Neuron (in vitro differentiated cells): ENCODE measurements at regions not wholly inside any gene's neighbourhood (a gene's known extent, or its start where the extent isn't known, plus 50 kb on each side); places are given as distances from the start of the nearest gene placed in this dataset.

Experiments used
- H2AFZ ChIP-seq: one replicate; pipeline ENCODE4 v1.6.1; 2013; ENCODE audit warnings: low read depth, mild to moderate bottlenecking, inconsistent platforms, low read length, moderate library complexity
- H3K27me3 ChIP-seq: one replicate; pipeline ENCODE4 v1.6.1; 2013; ENCODE audit warnings: low read length; ENCODE audit not compliant: insufficient read depth
- H3K36me3 ChIP-seq: one replicate; pipeline ENCODE4 v1.6.1; 2013; ENCODE audit warnings: low read length; ENCODE audit not compliant: insufficient read depth
- H3K4me1 ChIP-seq: one replicate; pipeline ENCODE4 v1.6.1; 2013; ENCODE audit warnings: low read length; ENCODE audit not compliant: insufficient read depth
- H3K4me3 ChIP-seq: 2 replicates; pipeline ENCODE4 v1.5.1; 2013; ENCODE audit warnings: mild to moderate bottlenecking, low read length, moderate library complexity
- H3K9me3 ChIP-seq: one replicate; pipeline ENCODE4 v1.6.1; 2013; ENCODE audit warnings: low read length

DNA sequence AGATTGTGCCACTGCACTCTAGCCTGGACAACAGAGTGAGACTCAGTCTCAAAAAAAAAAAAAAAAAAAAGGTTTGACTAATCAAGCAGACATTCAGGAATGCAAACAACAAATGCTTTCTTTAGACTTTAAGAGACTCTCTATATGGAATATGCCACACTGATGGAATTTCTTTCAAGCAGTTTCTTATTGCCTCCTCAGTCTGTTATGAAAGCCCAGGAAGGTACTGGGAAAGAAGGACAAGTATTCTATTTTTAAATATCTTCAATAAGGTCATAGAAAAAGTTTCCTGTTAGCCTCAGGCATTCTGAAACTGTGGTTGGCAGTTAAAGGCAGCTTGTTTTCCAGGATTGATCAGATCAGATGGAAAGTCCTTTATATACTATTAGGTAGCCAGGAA lies 241.6 kb downstream of the PIK3C3 start:
- Histone ChIP-seq H3K9me3 (no peaks in the 10 kb centered on the region), H3K4me3 (no peak overlapping the region), H2AFZ (no peak overlapping the region), H3K4me1 (no peaks in the 10 kb centered on the region), H3K27me3 (peaks cover 5% of the 10 kb centered on the region), H3K36me3 (no peaks in the 10 kb centered on the region)

DNA sequence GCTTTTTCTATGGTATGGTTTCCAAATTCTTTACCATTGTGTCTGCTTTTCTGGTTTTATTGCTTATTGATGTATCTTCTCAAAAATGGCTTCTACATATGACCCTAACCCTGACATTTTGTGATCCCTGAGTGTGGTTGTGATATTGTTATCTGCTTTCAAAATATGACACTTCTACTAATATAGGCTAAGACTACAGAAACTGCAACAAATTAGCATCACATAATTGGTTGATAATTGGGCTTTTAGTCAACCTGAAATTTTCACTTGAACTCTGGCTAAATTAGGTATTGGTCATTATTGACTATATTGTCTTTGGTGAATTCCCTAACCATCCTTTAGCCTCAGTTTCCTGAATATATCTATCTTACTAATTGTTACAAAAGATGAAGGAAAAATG lies 246.1 kb downstream of the PIK3C3 start:
- Histone ChIP-seq H3K9me3 (no peaks in the 10 kb centered on the region), H2AFZ (no peak overlapping the region), H3K36me3 (no peaks in the 10 kb centered on the region), H3K27me3 (peaks cover 2% of the 10 kb centered on the region), H3K4me1 (no peaks in the 10 kb centered on the region), H3K4me3 (no peak overlapping the region)

GRCh38 chr18:42211201-42211600 lies 256.2 kb downstream of the PIK3C3 start:
- Histone ChIP-seq H3K36me3 (no peaks in the 10 kb centered on the region), H3K9me3 (no peaks in the 10 kb centered on the region), H2AFZ (no peak overlapping the region), H3K4me3 (no peak overlapping the region), H3K4me1 (peaks cover 5% of the 10 kb centered on the region), H3K27me3 (peaks cover 4% of the 10 kb centered on the region)

GRCh38 chr18:42222557-42222956 lies 267.5 kb downstream of the PIK3C3 start:
- Histone ChIP-seq H3K27me3 (no peaks in the 10 kb centered on the region), H3K4me3 (no peak overlapping the region), H2AFZ (no peak overlapping the region), H3K4me1 (no peaks in the 10 kb centered on the region), H3K9me3 (no peaks in the 10 kb centered on the region), H3K36me3 (no peaks in the 10 kb centered on the region)

- Histone ChIP-seq H2AFZ (no peak overlapping the region), H3K4me1 (no peaks in the 10 kb centered on the region), H3K36me3 (no peaks in the 10 kb centered on the region), H3K4me3 (no peak overlapping the region), H3K9me3 (no peaks in the 10 kb centered on the region), H3K27me3 (no peaks in the 10 kb centered on the region)
Observed at GRCh38 chr18:42228581-42228980, 273.5 kb downstream of the PIK3C3 start.

DNA sequence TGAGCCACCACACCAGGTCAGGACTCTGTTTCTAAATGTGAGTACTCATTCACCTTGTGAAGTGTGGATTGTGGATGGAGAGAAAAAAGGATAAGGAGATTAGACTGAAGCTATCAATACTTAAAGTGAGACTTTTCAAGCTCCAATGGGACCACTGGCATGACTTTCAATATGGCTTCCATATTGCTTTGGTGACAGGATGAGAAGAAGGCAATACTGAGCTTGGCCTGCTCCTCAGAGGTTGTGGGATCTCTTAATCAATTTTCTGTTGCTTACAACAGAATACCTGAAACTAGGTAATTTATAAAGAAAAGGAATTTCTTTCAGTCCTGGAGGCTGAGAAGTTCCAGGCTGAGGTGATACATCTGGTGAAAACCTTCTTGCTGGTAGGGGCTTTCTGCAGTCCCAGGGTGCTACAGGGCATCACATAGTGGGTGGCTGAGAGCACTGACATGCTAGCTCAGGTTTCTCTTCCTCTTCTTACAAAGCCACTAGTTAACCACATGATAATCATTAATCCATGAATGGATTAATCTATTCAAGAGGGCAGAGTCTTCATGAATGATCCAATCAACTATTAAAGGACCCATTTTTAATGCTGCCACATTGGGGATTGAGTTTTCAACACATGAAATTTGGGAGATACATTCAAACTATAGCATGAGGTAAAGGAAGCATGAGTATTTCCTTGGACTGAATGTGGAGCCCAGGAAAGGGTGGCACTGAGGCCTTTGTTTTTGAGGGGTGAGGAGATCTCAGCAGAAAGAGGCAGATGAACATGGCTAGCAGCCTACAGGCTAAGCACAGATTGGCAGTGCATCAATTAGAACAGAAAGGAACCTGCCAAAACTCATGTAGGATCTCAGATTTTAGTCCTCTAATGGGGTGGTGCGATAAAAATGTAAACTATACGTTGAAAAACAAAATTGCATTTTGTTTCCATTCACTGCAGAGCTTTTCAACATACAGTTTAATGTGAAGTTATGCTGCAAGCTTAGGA lies 274.5 kb downstream of the PIK3C3 start:
- Histone ChIP-seq H3K27me3 (no peaks in the 10 kb centered on the region), H3K4me1 (no peaks in the 10 kb centered on the region), H2AFZ (no peak overlapping the region), H3K36me3 (no peaks in the 10 kb centered on the region), H3K4me3 (no peak overlapping the region), H3K9me3 (no peaks in the 10 kb centered on the region)

DNA sequence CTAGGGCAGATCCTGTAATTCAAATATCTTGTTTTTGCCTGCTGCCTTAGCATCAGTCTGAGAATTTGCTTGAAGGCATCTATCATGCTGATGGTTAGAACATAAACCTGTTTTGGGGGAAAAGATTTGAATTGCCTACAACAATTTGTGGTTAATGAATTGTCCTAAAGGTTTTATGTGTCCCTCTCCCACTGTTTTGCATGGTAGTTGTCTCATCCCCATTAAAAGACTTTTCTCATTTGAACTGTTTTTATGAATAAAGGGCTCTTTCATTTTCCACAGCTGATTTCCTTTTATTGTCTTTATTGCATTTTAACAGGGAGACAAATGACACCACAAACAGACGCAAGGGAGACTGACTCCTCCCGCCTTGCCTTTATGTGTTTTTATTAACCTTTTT lies 275.6 kb downstream of the PIK3C3 start:
- Histone ChIP-seq H3K4me3 (no peak overlapping the region), H2AFZ (no peak overlapping the region), H3K27me3 (no peaks in the 10 kb centered on the region), H3K9me3 (no peaks in the 10 kb centered on the region), H3K4me1 (no peaks in the 10 kb centered on the region), H3K36me3 (no peaks in the 10 kb centered on the region)

- H2AFZ ChIP-seq = no peak overlapping the region
- no peak overlapping the region for H3K4me3 ChIP-seq
- no peaks in the 10 kb centered on the region for H3K4me1 ChIP-seq
- H3K27me3 ChIP-seq = no peaks in the 10 kb centered on the region
- H3K9me3 ChIP-seq = no peaks in the 10 kb centered on the region
- H3K36me3 ChIP-seq = no peaks in the 10 kb centered on the region
Observed at GRCh38 chr18:42231284-42231683, 276.2 kb downstream of the PIK3C3 start.

DNA sequence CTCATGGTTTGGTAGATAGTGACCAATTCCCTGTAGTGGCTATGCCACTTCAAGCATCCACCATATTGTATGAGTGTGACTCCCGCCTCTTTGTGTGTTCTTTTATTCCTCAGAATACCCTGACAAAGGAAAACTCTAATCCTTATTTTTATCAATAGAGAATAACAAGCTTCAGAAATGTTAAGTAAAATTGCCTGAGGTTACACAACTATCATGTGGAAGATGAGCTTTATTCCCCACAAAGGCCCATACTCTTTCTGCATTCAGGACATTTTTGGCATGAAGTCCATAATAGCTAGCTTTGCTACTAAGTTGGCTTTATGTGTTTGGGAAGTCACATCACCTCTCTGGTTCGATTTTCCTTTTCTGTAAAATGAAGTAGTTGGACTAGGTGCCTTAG lies 276.8 kb downstream of the PIK3C3 start:
- Histone ChIP-seq H3K27me3 (no peaks in the 10 kb centered on the region), H2AFZ (no peak overlapping the region), H3K36me3 (no peaks in the 10 kb centered on the region), H3K9me3 (no peaks in the 10 kb centered on the region), H3K4me3 (no peak overlapping the region), H3K4me1 (no peaks in the 10 kb centered on the region)

DNA sequence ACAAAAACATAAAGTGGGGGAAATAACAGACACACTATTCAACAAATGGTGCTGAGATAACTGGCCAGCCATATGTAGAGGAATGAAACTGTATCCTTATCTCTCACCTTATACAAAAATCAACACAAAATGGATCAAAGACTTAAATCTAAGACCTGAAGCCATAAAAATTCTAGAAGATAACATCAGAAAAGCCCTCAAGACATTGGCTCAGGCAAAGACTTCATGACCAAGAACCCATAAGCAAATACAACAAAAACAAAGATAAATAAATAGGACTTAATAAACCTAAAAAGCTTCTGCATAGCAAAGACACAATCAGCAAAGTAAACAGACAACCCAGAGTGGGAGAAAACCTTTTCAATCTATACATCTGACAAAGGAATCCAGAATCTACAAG lies 278.9 kb downstream of the PIK3C3 start:
- H3K9me3 ChIP-seq = no peaks in the 10 kb centered on the region
- H3K27me3 ChIP-seq = no peaks in the 10 kb centered on the region
- no peak overlapping the region for H2AFZ ChIP-seq
- no peaks in the 10 kb centered on the region for H3K36me3 ChIP-seq
- H3K4me3 ChIP-seq = no peak overlapping the region
- no peaks in the 10 kb centered on the region for H3K4me1 ChIP-seq

- Histone ChIP-seq H2AFZ (no peak overlapping the region), H3K9me3 (no peaks in the 10 kb centered on the region), H3K4me3 (no peak overlapping the region), H3K4me1 (peaks cover 13% of the 10 kb centered on the region), H3K27me3 (no peaks in the 10 kb centered on the region), H3K36me3 (no peaks in the 10 kb centered on the region)
Observed at GRCh38 chr18:42242758-42243157, 287.7 kb downstream of the PIK3C3 start.

- no peaks in the 10 kb centered on the region for H3K36me3 ChIP-seq
- H3K9me3 ChIP-seq = no peaks in the 10 kb centered on the region
- H3K4me1 ChIP-seq = peaks cover 13% of the 10 kb centered on the region
- H3K4me3 ChIP-seq = no peak overlapping the region
- no peak overlapping the region for H2AFZ ChIP-seq
- H3K27me3 ChIP-seq = no peaks in the 10 kb centered on the region
Observed at GRCh38 chr18:42245137-42245536, 290.1 kb downstream of the PIK3C3 start.

DNA sequence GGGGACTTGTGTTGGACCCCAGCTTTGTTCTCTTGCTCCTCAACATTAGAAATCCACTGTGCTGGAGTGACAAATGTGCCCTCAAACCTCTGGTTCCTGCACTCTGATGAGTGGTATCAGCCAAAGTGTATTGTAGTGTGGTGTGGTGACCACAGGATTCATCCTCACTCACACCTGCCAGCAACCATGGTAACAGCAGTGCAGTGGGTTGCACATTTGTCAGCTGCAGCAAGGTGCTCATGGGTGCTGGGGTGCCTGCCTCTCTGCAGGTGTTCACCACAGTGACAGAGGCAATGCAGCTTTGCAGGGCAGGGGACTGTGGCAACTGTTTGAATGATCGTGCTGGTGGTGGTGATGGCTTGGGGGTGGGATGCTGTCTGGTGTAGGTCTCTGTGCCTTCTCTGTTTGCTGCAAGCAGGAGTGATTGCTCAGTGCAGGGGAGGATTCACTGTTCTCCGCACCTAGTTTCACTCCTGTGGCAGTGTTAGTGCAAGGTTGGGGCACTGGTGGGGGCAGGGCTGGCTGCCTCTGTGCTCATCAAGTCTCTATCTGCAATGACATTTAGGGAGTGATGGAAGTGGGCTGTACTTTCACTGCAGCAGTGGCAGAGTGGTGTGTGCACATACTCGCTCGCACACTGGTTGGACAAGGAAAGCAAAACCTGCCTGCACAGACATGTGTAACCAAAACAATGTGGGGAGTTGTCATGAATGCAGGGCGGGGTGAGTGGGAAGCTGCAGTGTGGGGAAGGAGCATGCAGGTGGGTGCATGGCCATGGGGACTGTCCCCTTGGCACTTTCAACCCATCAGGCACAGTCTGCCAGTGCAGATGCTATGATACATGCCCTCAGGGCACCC lies 301.1 kb downstream of the PIK3C3 start:
- no peaks in the 10 kb centered on the region for H3K9me3 ChIP-seq

More for the DNA sequence above, 301.1 kb downstream of the PIK3C3 start:
- H2AFZ ChIP-seq = no peak overlapping the region
- H3K4me1 ChIP-seq = no peaks in the 10 kb centered on the region
- H3K36me3 ChIP-seq = no peaks in the 10 kb centered on the region
- no peak overlapping the region for H3K4me3 ChIP-seq
- H3K27me3 ChIP-seq = no peaks in the 10 kb centered on the region
